H9 (cell line): ENCODE measurements at regions not wholly inside any gene's neighbourhood (a gene's known extent, or its start where the extent isn't known, plus 50 kb on each side); places are given as distances from the start of the nearest gene placed in this dataset.

Experiments used
- DNase-seq: peaks from one replicate; pipeline ENCODE4 v3.0.0-alpha.2; 2017
- H2AFZ ChIP-seq: one replicate; pipeline ENCODE4 v1.6.1; 2013; ENCODE audit warnings: mild to moderate bottlenecking, low read length, control low read depth, moderate library complexity
- H2AK5ac ChIP-seq: 2 replicates; pipeline ENCODE4 v1.6.1; 2013; ENCODE audit warnings: low read length, control low read depth, mixed read lengths; ENCODE audit not compliant: insufficient read length
- H2BK120ac ChIP-seq: one replicate; pipeline ENCODE4 v1.6.1; 2013; ENCODE audit warnings: low read depth, mild to moderate bottlenecking, low read length, control low read depth, inconsistent platforms; ENCODE audit not compliant: poor library complexity, severe bottlenecking
- H2BK12ac ChIP-seq: 2 replicates; pipeline ENCODE4 v1.6.1; 2013; ENCODE audit warnings: low read length, control low read depth, mixed read lengths, low read depth; ENCODE audit not compliant: insufficient read length
- H2BK15ac ChIP-seq: 2 replicates; pipeline ENCODE4 v1.6.1; 2013; ENCODE audit warnings: low read depth, low read length, control low read depth
- H2BK20ac ChIP-seq: one replicate; pipeline ENCODE4 v1.6.1; 2013; ENCODE audit warnings: low read depth, mild to moderate bottlenecking, low read length, control low read depth, inconsistent platforms; ENCODE audit not compliant: poor library complexity, severe bottlenecking
- H2BK5ac ChIP-seq: 2 replicates; pipeline ENCODE4 v1.6.1; 2013; ENCODE audit warnings: low read length, control low read depth, mixed read lengths; ENCODE audit not compliant: insufficient read length
- H3K14ac ChIP-seq: 2 replicates; pipeline ENCODE4 v1.6.1; 2013; ENCODE audit warnings: low read length, control low read depth; ENCODE audit not compliant: insufficient read depth
- H3K18ac ChIP-seq: 2 replicates; pipeline ENCODE4 v1.6.1; 2013; ENCODE audit warnings: low read depth, mild to moderate bottlenecking, mixed read lengths, low read length, control low read depth; ENCODE audit not compliant: insufficient read length
- H3K23ac ChIP-seq: 2 replicates; pipeline ENCODE4 v1.6.1; 2013; ENCODE audit warnings: low read length, control low read depth, mixed read lengths, low read depth; ENCODE audit not compliant: insufficient read length
- H3K23me2 ChIP-seq: 2 replicates; pipeline ENCODE4 v1.6.1; 2013; ENCODE audit warnings: low read depth, mild to moderate bottlenecking, mixed read lengths, low read length, control low read depth; ENCODE audit not compliant: insufficient read length, poor library complexity, severe bottlenecking
- H3K27ac ChIP-seq: 2 replicates; pipeline ENCODE4 v1.5.1; 2013; ENCODE audit warnings: low read length, control low read depth, mixed read lengths, low read depth; ENCODE audit not compliant: insufficient read length
- H3K27me3 ChIP-seq: 2 replicates; pipeline ENCODE4 v1.6.1; 2013; ENCODE audit warnings: low read length, control low read depth, inconsistent platforms; ENCODE audit not compliant: insufficient read depth
- H3K4ac ChIP-seq: 2 replicates; pipeline ENCODE4 v1.6.1; 2013; ENCODE audit warnings: low read depth, mild to moderate bottlenecking, control low read depth, inconsistent platforms, low read length, moderate library complexity
- H3K4me1 ChIP-seq: 2 replicates; pipeline ENCODE4 v1.6.1; 2013; ENCODE audit warnings: low read length, control low read depth, inconsistent platforms; ENCODE audit not compliant: insufficient read depth
- H3K4me2 ChIP-seq: 2 replicates; pipeline ENCODE4 v1.6.1; 2013; ENCODE audit warnings: low read length, control low read depth, mixed read lengths; ENCODE audit not compliant: insufficient read length, insufficient read depth
- H3K56ac ChIP-seq: 2 replicates; pipeline ENCODE4 v1.6.1; 2013; ENCODE audit warnings: low read depth, mild to moderate bottlenecking, mixed read lengths, low read length, control low read depth; ENCODE audit not compliant: insufficient read length
- H3K79me1 ChIP-seq: 2 replicates; pipeline ENCODE4 v1.6.1; 2013; ENCODE audit warnings: low read depth, mild to moderate bottlenecking, moderate library complexity, low read length, control low read depth, inconsistent platforms; ENCODE audit not compliant: insufficient read depth, poor library complexity, severe bottlenecking
- H3K79me2 ChIP-seq: 2 replicates; pipeline ENCODE4 v1.6.1; 2013; ENCODE audit warnings: low read length, control low read depth, inconsistent platforms; ENCODE audit not compliant: insufficient read depth
- H3K9ac ChIP-seq: 2 replicates; pipeline ENCODE4 v1.6.1; 2013; ENCODE audit warnings: low read length, control low read depth, mixed read lengths; ENCODE audit not compliant: insufficient read length; ENCODE audit errors: extremely low read depth
- H3K9me3 ChIP-seq: one replicate; pipeline ENCODE4 v1.6.1; 2013; ENCODE audit warnings: low read depth, low read length, inconsistent platforms; ENCODE audit not compliant: control insufficient read depth
- H3T11ph ChIP-seq: one replicate; pipeline ENCODE4 v1.6.1; 2013; ENCODE audit warnings: mild to moderate bottlenecking, low read length, control low read depth, inconsistent platforms
- H4K20me1 ChIP-seq: one replicate; pipeline ENCODE4 v1.6.1; 2013; ENCODE audit not compliant: control insufficient read depth, insufficient read length, insufficient read depth
- H4K5ac ChIP-seq: 2 replicates; pipeline ENCODE4 v1.6.1; 2013; ENCODE audit warnings: low read depth, mild to moderate bottlenecking, mixed read lengths, low read length, control low read depth; ENCODE audit not compliant: insufficient read length
- H4K8ac ChIP-seq: replicated peaks from 2 replicates; pipeline ENCODE4 v1.6.1; 2013; ENCODE audit warnings: low read length, control low read depth, mixed read lengths, low read depth; ENCODE audit not compliant: insufficient read length
- H4K91ac ChIP-seq: 2 replicates; pipeline ENCODE4 v1.6.1; 2013; ENCODE audit warnings: low read depth, mild to moderate bottlenecking, moderate library complexity, mixed read lengths, low read length, control low read depth; ENCODE audit not compliant: insufficient read length
- H3K27ac Mint-ChIP-seq, 3 experiments: 2 replicates in 2 of 3; 3 replicates in 1 of 3; pipeline ENCODE4 v1.8.0; 2020 to 2021; ENCODE audit warnings: mixed read lengths in 3 of 3, mild to moderate bottlenecking in 1 of 3, moderate library complexity in 1 of 3
- H3K27me3 Mint-ChIP-seq: 2 replicates; pipeline ENCODE4 v1.8.0; 2021; ENCODE audit warnings: low read depth, mild to moderate bottlenecking, moderate library complexity, mixed read lengths
- H3K36me3 Mint-ChIP-seq, 3 experiments: 2 replicates in 2 of 3; 3 replicates in 1 of 3; pipeline ENCODE4 v1.8.0; 2020 to 2021; ENCODE audit warnings: low read depth in 3 of 3, mixed read lengths in 3 of 3; ENCODE audit not compliant: insufficient read depth in 1 of 3
- H3K4me1 Mint-ChIP-seq, 2 experiments: 2 replicates each; pipeline ENCODE4 v1.8.0; 2020; ENCODE audit warnings: mixed read lengths in 2 of 2
- H3K4me3 Mint-ChIP-seq, 2 experiments: 2 replicates in 1 of 2; 3 replicates in 1 of 2; pipeline ENCODE4 v1.8.0; 2020 to 2021; ENCODE audit warnings: mild to moderate bottlenecking in 2 of 2, mixed read lengths in 2 of 2, moderate library complexity in 1 of 2
- H3K9me3 Mint-ChIP-seq, 2 experiments: 2 replicates in 1 of 2; 3 replicates in 1 of 2; pipeline ENCODE4 v1.8.0; 2020; ENCODE audit warnings: mild to moderate bottlenecking in 2 of 2, mixed read lengths in 2 of 2, moderate library complexity in 1 of 2
- CTCF ChIP-seq: fragments of 200-600 bp; sonication (generic); conservative IDR thresholded peaks from 3 replicates; pipeline ENCODE4 v1.8.0; 2021; ENCODE audit warnings: antibody characterized with exemption, mild to moderate bottlenecking

GRCh38 chr3:148373961-148374360 is 323.7 kb upstream of the AGTR1 start:
- no peak for TF ChIP-seq CTCF
- Histone ChIP-seq H3K4ac (no peak overlapping the region), H3K23ac (no peak overlapping the region), H2BK120ac (no peak overlapping the region), H3K79me2 (no peaks in the 10 kb centered on the region), H2BK12ac (no peak overlapping the region), H3K4me2 (no peak overlapping the region), H2BK5ac (no peak overlapping the region), H4K5ac (no peak overlapping the region), H3K56ac (no peak overlapping the region), H4K91ac (no peak overlapping the region), H4K8ac (no peak overlapping the region), H3K4me1 (no peaks in the 10 kb centered on the region), H3K9ac (no peak overlapping the region), H3K27me3 (no peaks in the 10 kb centered on the region), H2BK20ac (no peak overlapping the region), H3K23me2 (no peaks in the 10 kb centered on the region), H3K18ac (no peak overlapping the region), H3K14ac (no peak overlapping the region), H2AFZ (no peak overlapping the region), H2AK5ac (no peak overlapping the region), H3K79me1 (no peaks in the 10 kb centered on the region), H4K20me1 (no peaks in the 10 kb centered on the region), H3T11ph (no peak overlapping the region), H2BK15ac (no peak overlapping the region), H3K27ac (no peak overlapping the region), H3K9me3 (no peaks in the 10 kb centered on the region)
- DNase-seq = no peak
- H3K27ac Mint-ChIP-seq = no peak overlapping the region
- no peaks in the 10 kb centered on the region for H3K4me1 Mint-ChIP-seq
- no peaks in the 10 kb centered on the region; a peak in 1 of 5 replicates for H3K9me3 Mint-ChIP-seq
- no peak overlapping the region for H3K4me3 Mint-ChIP-seq
- H3K27me3 Mint-ChIP-seq = no peaks in the 10 kb centered on the region
- H3K36me3 Mint-ChIP-seq = no peaks in the 10 kb centered on the region
